ENCODE measurements at regions not wholly inside any gene's neighbourhood (a gene's known extent, or its start where the extent isn't known, plus 50 kb on each side); places are given as distances from the start of the nearest gene placed in this dataset.
"Not testable (repeated sequence)": the region's sequence is repeated elsewhere in the genome, so short reads cannot be mapped to it uniquely, and the experiment has no call there.

GRCh38 chr6:94734751-94735150, 842.6 kb upstream of the MANEA start:
- Mint-ChIP-seq H3K4me3 (no peak overlapping the region), H3K4me1 (no peaks in the 10 kb centered on the region), H3K27me3 (ENCODE audit: low read depth) (peaks cover 3% of the 10 kb centered on the region), H3K27ac (no peak overlapping the region), H3K36me3 (no peaks in the 10 kb centered on the region), H3K9me3 (no peaks in the 10 kb centered on the region)
- TF ChIP-seq CTCF (IDR thresholded peaks at IDR 0.05; ENCODE audit: unreplicated experiment) = no peak
- no peak for DNase-seq (ENCODE audit: low spot score in 2 of 2, unreplicated experiment in 2 of 2)

- no peaks in the 10 kb centered on the region for H3K36me3 Mint-ChIP-seq
- DNase-seq (ENCODE audit: low spot score in 2 of 2, unreplicated experiment in 2 of 2) = no peak
- H3K4me3 Mint-ChIP-seq = no peak overlapping the region
- H3K9me3 Mint-ChIP-seq = peaks cover 9% of the 10 kb centered on the region
- H3K27ac Mint-ChIP-seq = no peak overlapping the region
- no peak for TF ChIP-seq CTCF (IDR thresholded peaks at IDR 0.05; ENCODE audit: unreplicated experiment)
- no peaks in the 10 kb centered on the region for H3K27me3 Mint-ChIP-seq (ENCODE audit: low read depth)
- H3K4me1 Mint-ChIP-seq = no peaks in the 10 kb centered on the region
These were observed 844.3 kb upstream of the MANEA start for GRCh38 chr6:94733066-94733465.

GRCh38 chr6:94727710-94728109, 849.6 kb upstream of the MANEA start:
- Mint-ChIP-seq H3K9me3 (peaks cover 38% of the 10 kb centered on the region), H3K4me1 (no peaks in the 10 kb centered on the region), H3K4me3 (no peak overlapping the region), H3K36me3 (no peaks in the 10 kb centered on the region), H3K27me3 (ENCODE audit: low read depth) (no peaks in the 10 kb centered on the region), H3K27ac (no peak overlapping the region)
- DNase-seq (ENCODE audit: low spot score in 2 of 2, unreplicated experiment in 2 of 2) = no peak
- TF ChIP-seq CTCF (IDR thresholded peaks at IDR 0.05; ENCODE audit: unreplicated experiment) = no peak

GRCh38 chr6:94721459-94721858, 855.9 kb upstream of the MANEA start:
- DNase-seq (ENCODE audit: low spot score in 2 of 2, unreplicated experiment in 2 of 2) = no peak
- Mint-ChIP-seq H3K27me3 (ENCODE audit: low read depth) (no peaks in the 10 kb centered on the region), H3K9me3 (peaks cover 27% of the 10 kb centered on the region), H3K27ac (no peak overlapping the region), H3K4me1 (no peaks in the 10 kb centered on the region), H3K4me3 (no peak overlapping the region), H3K36me3 (no peaks in the 10 kb centered on the region)
- TF ChIP-seq CTCF (IDR thresholded peaks at IDR 0.05; ENCODE audit: unreplicated experiment) = no peak

GRCh38 chr6:94713446-94713845, 863.9 kb upstream of the MANEA start:
- no peak for TF ChIP-seq CTCF (IDR thresholded peaks at IDR 0.05; ENCODE audit: unreplicated experiment)
- Mint-ChIP-seq H3K27ac (no peak overlapping the region), H3K9me3 (no peaks in the 10 kb centered on the region), H3K4me1 (no peaks in the 10 kb centered on the region), H3K36me3 (no peaks in the 10 kb centered on the region), H3K27me3 (ENCODE audit: low read depth) (no peaks in the 10 kb centered on the region), H3K4me3 (no peak overlapping the region)
- DNase-seq (ENCODE audit: low spot score in 2 of 2, unreplicated experiment in 2 of 2) = no peak

- no peak for TF ChIP-seq CTCF (IDR thresholded peaks at IDR 0.05; ENCODE audit: unreplicated experiment)
- no peaks in the 10 kb centered on the region for H3K36me3 Mint-ChIP-seq
- no peak overlapping the region for H3K27ac Mint-ChIP-seq
- H3K4me1 Mint-ChIP-seq = no peaks in the 10 kb centered on the region
- no peak overlapping the region for H3K4me3 Mint-ChIP-seq
- no peak for DNase-seq (ENCODE audit: low spot score in 2 of 2, unreplicated experiment in 2 of 2)
- no peaks in the 10 kb centered on the region for H3K9me3 Mint-ChIP-seq
- H3K27me3 Mint-ChIP-seq (ENCODE audit: low read depth) = no peaks in the 10 kb centered on the region
These were observed 878.6 kb upstream of the MANEA start for GRCh38 chr6:94698773-94699172.

GRCh38 chr6:94687255-94687654, 890.1 kb upstream of the MANEA start:
- H3K4me3 Mint-ChIP-seq; DNase-seq (ENCODE audit: low spot score in 2 of 2, unreplicated experiment in 2 of 2); H3K27me3 Mint-ChIP-seq (ENCODE audit: low read depth); H3K4me1 Mint-ChIP-seq; H3K27ac Mint-ChIP-seq; H3K36me3 Mint-ChIP-seq; H3K9me3 Mint-ChIP-seq: not testable (repeated sequence)
